ENCODE measurements at regions not wholly inside any gene's neighbourhood (a gene's known extent, or its start where the extent isn't known, plus 50 kb on each side); places are given as distances from the start of the nearest gene placed in this dataset.

GRCh38 chr5:105924366-105924765 is 1746.4 kb downstream of the EFNA5 start:
- CTCF ChIA-PET, result no interaction called here
- no peaks in the 10 kb centered on the region for H3K9me3 ChIP-seq (ENCODE audit: control insufficient read depth in 1 of 2, insufficient read depth in 1 of 2, low read depth in 1 of 2, low read length in 2 of 2)
- intact Hi-C loops (cut with micrococcal nuclease), result no loop called here
- H3K79me2 ChIP-seq (ENCODE audit: insufficient read depth, low read length), result no peaks in the 10 kb centered on the region
- H2AFZ ChIP-seq (ENCODE audit: low read depth, low read length, poor library complexity, severe bottlenecking), result no peak overlapping the region
- BruUV-seq (replicated peaks), result no TSS peak
- H3K9ac ChIP-seq (ENCODE audit: low read length), result no peak overlapping the region
- TF ChIP-seq SP1 (IDR thresholded peaks at IDR 0.05; ENCODE audit: low read depth) (no peak), TCF7L2 (IDR thresholded peaks at IDR 0.05; ENCODE audit: borderline replicate concordance, extremely low read depth, insufficient read depth, insufficient read length) (no peak), JUND (IDR thresholded peaks at IDR 0.05) (no peak), POLR2A (IDR thresholded peaks at IDR 0.05; ENCODE audit: borderline replicate concordance, extremely low read depth, insufficient read depth, insufficient read length) (no peak), REST (IDR thresholded peaks at IDR 0.05; ENCODE audit: low read depth) (no peak), EZH2 (IDR thresholded peaks at IDR 0.05) (no peak), EGR1 (IDR thresholded peaks at IDR 0.05; ENCODE audit: low read depth) (no peak), YY1 (IDR thresholded peaks at IDR 0.05; ENCODE audit: extremely low read depth, insufficient replicate concordance, low read depth, low read length) (no peak), ELF1 (IDR thresholded peaks at IDR 0.05; ENCODE audit: borderline replicate concordance, low read depth) (no peak), ZBTB33 (IDR thresholded peaks at IDR 0.05; ENCODE audit: extremely low read depth, insufficient replicate concordance, low read length) (no peak), EZH2phosphoT487 (IDR thresholded peaks at IDR 0.05; ENCODE audit: borderline replicate concordance) (no peak), ZNF274 (IDR thresholded peaks at IDR 0.05; ENCODE audit: low read depth, low read length) (no peak), ZFX (IDR thresholded peaks at IDR 0.05) (no peak), CEBPB (IDR thresholded peaks at IDR 0.05; ENCODE audit: low read depth) (no peak), CTCF (IDR thresholded peaks at IDR 0.05 in 2 of 3, conservative IDR thresholded peaks at IDR 0.05 in 1 of 3; ENCODE audit: borderline replicate concordance in 1 of 3, insufficient read depth in 1 of 3, low read depth in 2 of 3, low read length in 2 of 3) (no peak), FOSL1 (IDR thresholded peaks at IDR 0.05; ENCODE audit: low read depth) (no peak), SIN3A (IDR thresholded peaks at IDR 0.05; ENCODE audit: low read depth) (no peak), ATF3 (IDR thresholded peaks at IDR 0.05) (no peak), POLR2AphosphoS5 (IDR thresholded peaks at IDR 0.05; ENCODE audit: low read depth, low read length) (no peak), RAD21 (IDR thresholded peaks at IDR 0.05; ENCODE audit: low read depth) (no peak)
- DNase-seq (ENCODE audit: low read depth, low spot score) (no peak), ATAC-seq (no peak)
- H3K36me3 ChIP-seq (ENCODE audit: control insufficient read depth in 1 of 2, insufficient read depth in 2 of 2, low read length in 2 of 2), result no peaks in the 10 kb centered on the region
- POLR2A ChIA-PET, result no interaction called here
- H3K9me2 ChIP-seq (ENCODE audit: insufficient read depth), result no peaks in the 10 kb centered on the region
- RAD21 ChIA-PET (ENCODE audit: low non-redundant PET in 1 of 2, low total read pairs in 2 of 2, uncharacterized antibody in 2 of 2, unreplicated experiment in 2 of 2), result no interaction called here
- H3K4me1 ChIP-seq (ENCODE audit: control insufficient read depth in 1 of 2, insufficient read depth in 2 of 2, low read length in 2 of 2), result no peaks in the 10 kb centered on the region
- H4K20me1 ChIP-seq (ENCODE audit: insufficient read depth), result no peaks in the 10 kb centered on the region
- H3K27me3 ChIP-seq (ENCODE audit: insufficient read depth, low read length), result no peaks in the 10 kb centered on the region
- H3K4me2 ChIP-seq (ENCODE audit: low read length), result no peak overlapping the region
- H3K4me3 ChIP-seq (replicated peaks in 1 of 2; ENCODE audit: low read depth in 1 of 2, low read length in 2 of 2), result no peak overlapping the region
- H3K27ac ChIP-seq (ENCODE audit: low read depth, low read length), result no peak overlapping the region

All from HCT116 (cell line).